C4-2B (cell line): ENCODE measurements at regions not wholly inside any gene's neighbourhood (a gene's known extent, or its start where the extent isn't known, plus 50 kb on each side); places are given as distances from the start of the nearest gene placed in this dataset.
"Not testable (repeated sequence)": the region's sequence is repeated elsewhere in the genome, so short reads cannot be mapped to it uniquely, and the experiment has no call there.

Experiments used
- H3K27ac ChIP-seq: fragments of 450-650 bp; 2 replicates; pipeline ENCODE4 v1.5.1; 2017
- ZFX ChIP-seq: fragments of 450-650 bp; IDR thresholded peaks from 2 replicates; pipeline ENCODE4 v1.6.1; 2017
- TF ChIP-seq, protein P1 (sequence below): fragments of 450-650 bp; conservative IDR thresholded peaks from 2 replicates; pipeline ENCODE4 v1.5.1; 2017; ENCODE audit warnings: mild to moderate bottlenecking

- TF ChIP-seq, protein P1, sequence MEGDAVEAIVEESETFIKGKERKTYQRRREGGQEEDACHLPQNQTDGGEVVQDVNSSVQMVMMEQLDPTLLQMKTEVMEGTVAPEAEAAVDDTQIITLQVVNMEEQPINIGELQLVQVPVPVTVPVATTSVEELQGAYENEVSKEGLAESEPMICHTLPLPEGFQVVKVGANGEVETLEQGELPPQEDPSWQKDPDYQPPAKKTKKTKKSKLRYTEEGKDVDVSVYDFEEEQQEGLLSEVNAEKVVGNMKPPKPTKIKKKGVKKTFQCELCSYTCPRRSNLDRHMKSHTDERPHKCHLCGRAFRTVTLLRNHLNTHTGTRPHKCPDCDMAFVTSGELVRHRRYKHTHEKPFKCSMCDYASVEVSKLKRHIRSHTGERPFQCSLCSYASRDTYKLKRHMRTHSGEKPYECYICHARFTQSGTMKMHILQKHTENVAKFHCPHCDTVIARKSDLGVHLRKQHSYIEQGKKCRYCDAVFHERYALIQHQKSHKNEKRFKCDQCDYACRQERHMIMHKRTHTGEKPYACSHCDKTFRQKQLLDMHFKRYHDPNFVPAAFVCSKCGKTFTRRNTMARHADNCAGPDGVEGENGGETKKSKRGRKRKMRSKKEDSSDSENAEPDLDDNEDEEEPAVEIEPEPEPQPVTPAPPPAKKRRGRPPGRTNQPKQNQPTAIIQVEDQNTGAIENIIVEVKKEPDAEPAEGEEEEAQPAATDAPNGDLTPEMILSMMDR: no peak
- TF ChIP-seq ZFX: no peak
- no peak overlapping the region for H3K27ac ChIP-seq
Observed at GRCh38 chr11:21771097-21771496, 421.8 kb upstream of the ANO5 start.

GRCh38 chr11:21774212-21774611 lies 418.7 kb upstream of the ANO5 start:
- no peak overlapping the region for H3K27ac ChIP-seq
- no peak for TF ChIP-seq ZFX
- TF ChIP-seq, protein P1: no peak

DNA sequence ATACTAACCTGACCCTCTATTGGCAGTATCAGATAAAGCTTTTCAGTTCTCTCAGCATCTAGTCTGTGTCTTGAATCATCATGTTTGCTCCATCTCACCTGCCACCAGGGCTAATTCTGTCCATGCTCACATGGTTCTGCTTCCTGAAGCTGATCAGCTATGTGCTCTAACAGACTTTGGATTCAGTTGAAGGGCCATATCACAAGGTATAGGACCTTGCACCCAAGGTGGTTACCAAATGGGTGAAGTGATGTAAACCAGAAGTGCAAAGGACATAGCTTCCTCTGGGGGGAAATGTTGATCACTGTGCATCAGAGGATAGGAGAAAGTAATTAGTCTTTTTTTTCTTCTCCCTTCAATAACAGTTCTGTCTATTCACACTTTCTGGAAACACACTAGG lies 417.0 kb upstream of the ANO5 start:
- H3K27ac ChIP-seq: no peak overlapping the region
- TF ChIP-seq ZFX: no peak
- TF ChIP-seq, protein P1: no peak

- H3K27ac ChIP-seq: no peak overlapping the region
- TF ChIP-seq ZFX: no peak
- TF ChIP-seq, protein P1: no peak
Observed at GRCh38 chr11:21783954-21784353, 408.9 kb upstream of the ANO5 start.

DNA sequence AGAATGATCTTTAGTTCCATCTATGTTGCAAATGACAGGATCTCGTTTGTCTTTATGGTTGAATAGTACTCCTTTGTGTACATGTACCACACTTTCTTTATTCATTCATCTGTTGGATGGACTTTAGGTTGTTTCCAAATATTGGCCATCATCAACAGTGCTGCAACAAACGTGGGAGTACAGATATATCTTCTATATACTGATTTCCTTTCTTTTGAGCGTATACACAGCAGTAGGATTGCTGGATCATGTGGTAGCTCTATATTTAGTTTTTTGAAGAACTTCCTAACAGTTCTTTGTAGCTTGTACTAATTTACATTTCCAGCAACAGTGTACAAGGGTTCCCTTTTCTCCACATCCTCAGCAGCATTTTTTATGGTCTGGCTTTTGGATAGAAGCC lies 407.5 kb upstream of the ANO5 start:
- TF ChIP-seq ZFX: no peak
- TF ChIP-seq, protein P1: no peak
- no peak overlapping the region for H3K27ac ChIP-seq

- TF ChIP-seq, protein P1: no peak
- no peak for TF ChIP-seq ZFX
- no peak overlapping the region for H3K27ac ChIP-seq
Observed at GRCh38 chr11:21794306-21794705, 398.6 kb upstream of the ANO5 start.

- TF ChIP-seq, protein P1: no peak
- TF ChIP-seq ZFX: no peak
- no peak overlapping the region for H3K27ac ChIP-seq
Observed at GRCh38 chr11:21798216-21798615, 394.7 kb upstream of the ANO5 start.

GRCh38 chr11:21804523-21804922 lies 388.4 kb upstream of the ANO5 start:
- H3K27ac ChIP-seq: not testable (repeated sequence)
